ENCODE measurements at regions not wholly inside any gene's neighbourhood (a gene's known extent, or its start where the extent isn't known, plus 50 kb on each side); places are given as distances from the start of the nearest gene placed in this dataset.

- TF ChIP-seq CTCF (IDR thresholded peaks at IDR 0.05) (no peak), ZFX (IDR thresholded peaks at IDR 0.05; ENCODE audit: borderline replicate concordance) (no peak)
Measured at GRCh38 chr9:23073136-23073535, 626.5 kb downstream of the DMRTA1 start.
